GM12891 (cell line): ENCODE measurements at regions not wholly inside any gene's neighbourhood (a gene's known extent, or its start where the extent isn't known, plus 50 kb on each side); places are given as distances from the start of the nearest gene placed in this dataset.

ENCODE experiments used
- POLR2AphosphoS5 ChIP-seq: IDR thresholded peaks from 2 replicates; pipeline ENCODE4 v1.6.1; 2011; ENCODE audit warnings: low read depth, low read length, control low read depth
- SPI1 ChIP-seq: IDR thresholded peaks from 2 replicates; pipeline ENCODE4 v1.6.1; 2011; ENCODE audit warnings: low read depth, low read length, control low read depth
- TAF1 ChIP-seq: IDR thresholded peaks from 2 replicates; pipeline ENCODE4 v1.6.1; 2011; ENCODE audit warnings: low read depth, low read length, control low read depth

- TF ChIP-seq POLR2AphosphoS5 (no peak), SPI1 (no peak), TAF1 (no peak)
These were observed 283.5 kb upstream of the DACH1 start for GRCh38 chr13:72150502-72150901.
